Esophagus muscularis mucosa (tissue), 4 donors: ENCODE measurements at regions not wholly inside any gene's neighbourhood (a gene's known extent, or its start where the extent isn't known, plus 50 kb on each side); places are given as distances from the start of the nearest gene placed in this dataset.

ENCODE experiments used
- DNase-seq: peaks from one replicate; pipeline ENCODE4 v3.0.0-alpha.2; 2017; ENCODE audit errors: extremely low spot score
- H3K27ac ChIP-seq, 4 donors: fragments of 200-600 bp; sonication (generic); replicated peaks in 1 of 4; 1 replicate in 3 of 4; 2 replicates in 1 of 4; pipeline ENCODE4 v1.5.1; 2016 to 2019; ENCODE audit warnings: mild to moderate bottlenecking in 1 of 4
- H3K27me3 ChIP-seq, 4 donors: fragments of 200-600 bp; sonication (generic); one replicate each; pipeline versions ENCODE4 v1.5.1 to v1.6.0; 2016 to 2019
- H3K36me3 ChIP-seq, 4 donors: fragments of 200-600 bp; sonication (generic); one replicate each; pipeline ENCODE4 v1.5.1; 2016 to 2019
- H3K4me1 ChIP-seq, 4 donors: fragments of 200-600 bp; sonication (generic); one replicate each; pipeline ENCODE4 v1.5.1; 2016 to 2019
- H3K4me3 ChIP-seq, 4 donors: fragments of 200-600 bp; sonication (generic); 1 replicate in 2 of 4; 2 replicates in 2 of 4; pipeline ENCODE4 v1.5.1; 2016 to 2019; ENCODE audit warnings: mild to moderate bottlenecking in 4 of 4, moderate library complexity in 1 of 4
- H3K9me3 ChIP-seq, 4 donors: fragments of 200-600 bp; sonication (generic); 1 replicate in 3 of 4; 2 replicates in 1 of 4; pipeline ENCODE4 v1.5.1; 2016 to 2019
- CTCF ChIP-seq, 3 experiments: fragments of 200-600 bp in 2 of 3; fragments of 450-650 bp in 1 of 3; sonication (generic) in 2 of 3; IDR thresholded peaks; one replicate each; pipeline ENCODE4 v1.5.1; 2017 to 2019; ENCODE audit warnings: antibody characterized with exemption in 3 of 3, mild to moderate bottlenecking in 2 of 3, moderate library complexity in 1 of 3
- EP300 ChIP-seq: sonication (generic); formaldehyde crosslinking; IDR thresholded peaks from one replicate; pipeline ENCODE4 v1.6.1; 2017; ENCODE audit warnings: antibody characterized with exemption
- POLR2A ChIP-seq: fragments of 450-650 bp; IDR thresholded peaks from one replicate; pipeline ENCODE4 v1.6.1; 2017; ENCODE audit warnings: antibody characterized with exemption, moderate library complexity, mild to moderate bottlenecking, low read depth
- POLR2AphosphoS5 ChIP-seq, 2 donors: sonication (generic); formaldehyde crosslinking; IDR thresholded peaks; one replicate each; pipeline ENCODE4 v1.6.1; 2017; ENCODE audit warnings: antibody characterized with exemption in 2 of 2
- WGBS: methylation state at CpG from one replicate; pipeline ENCODE4 v1.1.5; 2018; 5-methylcytosine and 5-hydroxymethylcytosine counted together
- intact Hi-C: fragments of 100-400 bp; cut with DNase I; formaldehyde crosslinking; loops from one replicate; pipeline ENCODE4 v1.15.1; 2023

DNA sequence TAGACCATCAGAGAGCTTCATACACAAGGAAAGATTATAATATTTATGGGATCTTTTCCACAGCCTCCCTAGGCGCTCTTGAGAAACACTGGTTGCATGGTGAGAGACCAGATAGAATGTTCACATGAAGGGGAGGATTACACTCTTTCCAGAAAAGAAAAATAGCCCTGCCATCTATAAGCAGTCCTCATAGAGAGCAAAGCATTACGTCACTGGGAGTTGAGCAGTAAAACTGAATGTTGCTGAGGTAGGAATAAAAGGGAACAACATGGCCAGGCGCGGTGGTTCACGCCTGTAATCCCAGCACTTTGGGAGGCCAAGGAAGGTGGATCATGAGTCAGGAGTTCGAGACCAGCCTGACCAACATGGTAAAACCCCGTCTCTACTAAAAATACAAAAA lies 1934.3 kb downstream of the SUCLG1 start:
- H3K27ac ChIP-seq: no peak overlapping the region
- no peaks in the 10 kb centered on the region for H3K27me3 ChIP-seq
- no peaks in the 10 kb centered on the region for H3K36me3 ChIP-seq
- intact Hi-C loops: no loop called here
- no peak for DNase-seq
- H3K4me1 ChIP-seq: no peaks in the 10 kb centered on the region
- H3K4me3 ChIP-seq: no peak overlapping the region
- 83% methylated on average over 7 of the region's 7 CpGs for WGBS
- H3K9me3 ChIP-seq: no peaks in the 10 kb centered on the region
- TF ChIP-seq POLR2AphosphoS5 (IDR thresholded peaks at IDR 0.05): no peak
- TF ChIP-seq EP300: no peak
- TF ChIP-seq CTCF (IDR thresholded peaks at IDR 0.05): no peak
- TF ChIP-seq POLR2A: no peak

- H3K27ac ChIP-seq: no peak overlapping the region
- TF ChIP-seq POLR2A: no peak
- no peak for TF ChIP-seq POLR2AphosphoS5 (IDR thresholded peaks at IDR 0.05)
- TF ChIP-seq EP300: no peak
- no peak for TF ChIP-seq CTCF (IDR thresholded peaks at IDR 0.05)
- H3K9me3 ChIP-seq: no peaks in the 10 kb centered on the region
- H3K27me3 ChIP-seq: no peaks in the 10 kb centered on the region
- no peak for DNase-seq
- intact Hi-C loops: no loop called here
- no peaks in the 10 kb centered on the region for H3K4me1 ChIP-seq
- 87% methylated on average over 1 of the region's 1 CpG for WGBS
- H3K4me3 ChIP-seq: no peak overlapping the region
- no peaks in the 10 kb centered on the region for H3K36me3 ChIP-seq
Observed at GRCh38 chr2:82511894-82512293, 1947.2 kb downstream of the SUCLG1 start.

DNA sequence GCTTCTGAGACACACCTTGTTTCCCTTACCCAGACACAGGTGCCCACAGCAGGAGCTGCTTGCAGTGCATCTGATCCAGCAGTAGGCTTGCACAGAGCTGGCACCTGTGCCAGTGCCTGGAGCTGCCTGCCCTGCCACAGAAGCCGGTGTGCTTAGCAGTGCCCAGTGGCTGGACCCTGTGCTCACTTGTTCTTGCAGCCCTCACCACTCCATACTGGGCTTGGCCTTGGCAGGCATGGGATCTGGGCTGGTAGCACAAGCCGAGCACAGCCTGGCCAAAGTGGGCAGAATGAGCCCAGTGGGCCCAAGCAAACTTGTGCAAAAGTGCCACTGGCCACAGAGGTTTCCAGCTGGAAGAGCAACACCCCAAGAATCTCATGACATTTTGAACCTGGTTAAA lies 1950.4 kb downstream of the SUCLG1 start:
- Histone ChIP-seq H3K4me1 (no peaks in the 10 kb centered on the region), H3K4me3 (no peak overlapping the region), H3K36me3 (no peaks in the 10 kb centered on the region), H3K27ac (no peak overlapping the region), H3K9me3 (no peaks in the 10 kb centered on the region), H3K27me3 (no peaks in the 10 kb centered on the region)
- DNase-seq: no peak
- intact Hi-C loops: no loop called here
- WGBS: 88% methylated on average over 2 of the region's 2 CpGs
- TF ChIP-seq EP300 (no peak), CTCF (IDR thresholded peaks at IDR 0.05) (no peak), POLR2AphosphoS5 (IDR thresholded peaks at IDR 0.05) (no peak), POLR2A (no peak)

DNA sequence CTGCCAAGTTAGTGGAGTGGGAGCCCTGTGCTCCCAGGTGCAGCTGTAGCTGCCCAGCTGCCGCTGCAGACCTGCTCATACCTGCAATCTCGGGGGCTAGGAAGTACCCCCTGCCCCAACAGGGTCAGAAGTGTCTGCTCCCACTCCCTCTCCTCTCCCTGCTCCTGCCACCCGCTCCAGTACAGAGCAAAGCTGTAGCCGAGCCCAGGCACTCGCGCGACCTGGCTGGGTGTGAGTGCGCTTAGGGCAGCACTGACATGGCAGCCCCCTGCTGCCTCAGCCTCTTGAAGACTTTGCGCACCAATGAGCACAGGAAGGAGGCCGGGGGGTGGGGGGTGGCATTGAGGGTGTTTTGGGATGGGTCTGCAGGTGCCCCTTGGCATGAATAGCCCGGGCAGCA lies 1951.4 kb downstream of the SUCLG1 start:
- Histone ChIP-seq H3K27me3 (no peaks in the 10 kb centered on the region), H3K4me3 (no peak overlapping the region), H3K36me3 (no peaks in the 10 kb centered on the region), H3K27ac (no peak overlapping the region), H3K9me3 (peaks cover 0 to 5% (median 2%) of the 10 kb centered on the region in 4 donors), H3K4me1 (no peaks in the 10 kb centered on the region)
- TF ChIP-seq CTCF (IDR thresholded peaks at IDR 0.05) (no peak), POLR2A (no peak), EP300 (no peak), POLR2AphosphoS5 (IDR thresholded peaks at IDR 0.05) (no peak)
- DNase-seq: no peak
- intact Hi-C loops: no loop called here
- no CpG with 5 or more reads among the region's 11 CpGs for WGBS

DNA sequence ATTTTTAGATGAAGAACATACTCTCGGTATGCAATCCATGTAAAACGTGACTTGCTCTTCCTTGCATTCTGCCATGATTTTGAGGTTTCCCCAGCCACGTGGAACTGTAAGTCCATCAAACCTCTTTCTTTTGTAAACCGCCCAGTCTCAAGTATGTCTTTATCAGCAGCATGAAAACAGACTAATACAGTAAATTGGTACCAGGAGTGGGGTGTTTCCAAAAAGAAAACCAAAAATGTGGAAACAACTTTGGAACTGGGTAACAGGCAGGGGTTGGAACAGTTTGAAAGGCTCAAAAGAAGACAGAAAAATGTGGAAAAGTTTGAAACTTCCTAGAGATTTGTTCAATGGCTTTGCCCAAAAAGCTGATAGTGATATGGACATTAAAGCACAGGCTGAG lies 1957.9 kb downstream of the SUCLG1 start:
- no peak for TF ChIP-seq POLR2AphosphoS5 (IDR thresholded peaks at IDR 0.05)
- TF ChIP-seq EP300: no peak
- no peak for TF ChIP-seq POLR2A
- TF ChIP-seq CTCF (IDR thresholded peaks at IDR 0.05): no peak

More for the DNA sequence above, 1957.9 kb downstream of the SUCLG1 start:
- H3K36me3 ChIP-seq: no peaks in the 10 kb centered on the region
- H3K27me3 ChIP-seq: no peaks in the 10 kb centered on the region
- no peak overlapping the region for H3K27ac ChIP-seq
- DNase-seq: no peak
- H3K4me3 ChIP-seq: no peak overlapping the region
- intact Hi-C loops: no loop called here
- H3K4me1 ChIP-seq: no peaks in the 10 kb centered on the region
- 87% methylated on average over 4 of the region's 4 CpGs for WGBS
- H3K9me3 ChIP-seq: peaks cover 0 to 30% (median 22%) of the 10 kb centered on the region in 4 donors
